Prostate gland (tissue), 2 donors: ENCODE measurements at regions not wholly inside any gene's neighbourhood (a gene's known extent, or its start where the extent isn't known, plus 50 kb on each side); places are given as distances from the start of the nearest gene placed in this dataset.

Experiments
- CTCF ChIP-seq, 4 experiments: fragments of 200-600 bp in 2 of 4; fragments of 450-650 bp in 2 of 4; sonication (generic) in 2 of 4; IDR thresholded peaks; 1 replicate in 3 of 4; 2 replicates in 1 of 4; pipeline ENCODE4 v1.5.1; 2016 to 2019; ENCODE audit warnings: antibody characterized with exemption in 4 of 4, mild to moderate bottlenecking in 2 of 4, moderate library complexity in 2 of 4
- POLR2A ChIP-seq: fragments of 450-650 bp; IDR thresholded peaks from one replicate; pipeline ENCODE4 v1.6.1; 2016; ENCODE audit warnings: antibody characterized with exemption, mild to moderate bottlenecking
- POLR2AphosphoS5 ChIP-seq: sonication (generic); formaldehyde crosslinking; IDR thresholded peaks from one replicate; pipeline ENCODE4 v1.6.1; 2017; ENCODE audit warnings: antibody characterized with exemption

GRCh38 chr5:163106098-163106497 lies 331.3 kb upstream of the CCNG1 start:
- TF ChIP-seq POLR2AphosphoS5 (no peak), POLR2A (no peak), CTCF (IDR thresholded peaks at IDR 0.05) (no peak)
